ENCODE measurements at regions not wholly inside any gene's neighbourhood (a gene's known extent, or its start where the extent isn't known, plus 50 kb on each side); places are given as distances from the start of the nearest gene placed in this dataset.

DNA sequence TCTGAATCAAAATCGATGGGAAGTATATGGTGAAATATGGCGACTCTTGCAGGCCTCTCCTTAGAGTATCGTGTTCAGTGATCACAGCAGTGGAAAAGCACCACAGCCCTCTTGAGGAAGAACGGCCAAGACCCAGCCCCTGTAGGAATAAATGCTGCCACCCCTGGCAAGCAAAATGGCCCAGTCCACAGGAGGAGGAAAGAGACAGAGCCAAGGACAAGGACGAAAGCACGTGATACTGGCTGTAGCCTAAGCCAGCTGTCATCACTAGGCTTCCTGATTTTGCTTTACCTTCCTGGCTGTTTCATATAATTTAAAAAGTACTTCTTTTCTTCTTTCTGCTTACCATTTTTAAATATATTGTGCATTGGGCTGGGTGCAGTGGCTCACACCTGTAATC, 395.0 kb upstream of the SHH start:
- H3K4me3 Mint-ChIP-seq: no peak overlapping the region
- H3K9me3 Mint-ChIP-seq: no peaks in the 10 kb centered on the region
- H3K27me3 Mint-ChIP-seq (ENCODE audit: low read depth): no peaks in the 10 kb centered on the region
- TF ChIP-seq, protein P1, sequence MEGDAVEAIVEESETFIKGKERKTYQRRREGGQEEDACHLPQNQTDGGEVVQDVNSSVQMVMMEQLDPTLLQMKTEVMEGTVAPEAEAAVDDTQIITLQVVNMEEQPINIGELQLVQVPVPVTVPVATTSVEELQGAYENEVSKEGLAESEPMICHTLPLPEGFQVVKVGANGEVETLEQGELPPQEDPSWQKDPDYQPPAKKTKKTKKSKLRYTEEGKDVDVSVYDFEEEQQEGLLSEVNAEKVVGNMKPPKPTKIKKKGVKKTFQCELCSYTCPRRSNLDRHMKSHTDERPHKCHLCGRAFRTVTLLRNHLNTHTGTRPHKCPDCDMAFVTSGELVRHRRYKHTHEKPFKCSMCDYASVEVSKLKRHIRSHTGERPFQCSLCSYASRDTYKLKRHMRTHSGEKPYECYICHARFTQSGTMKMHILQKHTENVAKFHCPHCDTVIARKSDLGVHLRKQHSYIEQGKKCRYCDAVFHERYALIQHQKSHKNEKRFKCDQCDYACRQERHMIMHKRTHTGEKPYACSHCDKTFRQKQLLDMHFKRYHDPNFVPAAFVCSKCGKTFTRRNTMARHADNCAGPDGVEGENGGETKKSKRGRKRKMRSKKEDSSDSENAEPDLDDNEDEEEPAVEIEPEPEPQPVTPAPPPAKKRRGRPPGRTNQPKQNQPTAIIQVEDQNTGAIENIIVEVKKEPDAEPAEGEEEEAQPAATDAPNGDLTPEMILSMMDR (conservative IDR thresholded peaks at IDR 0.05): no peak
- H3K36me3 Mint-ChIP-seq (ENCODE audit: low read depth): no peaks in the 10 kb centered on the region
- H3K27ac Mint-ChIP-seq (ENCODE audit: unreplicated experiment): no peak overlapping the region
- no peak for DNase-seq (ENCODE audit: low read depth, low spot score)
- H3K4me1 Mint-ChIP-seq: no peaks in the 10 kb centered on the region

DNA sequence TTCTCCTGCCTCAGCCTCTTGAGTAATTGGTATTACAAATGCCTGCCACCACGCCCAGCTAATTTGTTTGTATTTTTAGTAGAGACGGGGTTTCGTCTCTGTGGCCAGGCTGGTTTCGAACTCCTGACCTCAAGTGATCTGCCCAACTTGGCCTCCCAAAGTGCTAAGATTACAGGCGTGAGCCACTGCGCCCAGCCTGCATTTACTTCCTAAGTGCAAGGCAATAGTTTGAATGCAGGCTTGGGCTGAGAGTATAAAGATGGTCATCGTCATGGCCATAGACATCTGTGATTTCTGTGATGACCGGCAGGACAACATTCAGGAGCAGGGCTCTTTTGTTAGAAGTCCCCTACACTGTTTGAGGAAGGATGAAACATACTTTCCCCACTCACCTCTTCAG, 393.9 kb upstream of the SHH start:
- Mint-ChIP-seq H3K4me1 (no peaks in the 10 kb centered on the region), H3K4me3 (no peak overlapping the region), H3K36me3 (ENCODE audit: low read depth) (no peaks in the 10 kb centered on the region), H3K27me3 (ENCODE audit: low read depth) (no peaks in the 10 kb centered on the region), H3K9me3 (no peaks in the 10 kb centered on the region), H3K27ac (ENCODE audit: unreplicated experiment) (no peak overlapping the region)
- TF ChIP-seq, protein P1 (conservative IDR thresholded peaks at IDR 0.05): no peak
- no peak for DNase-seq (ENCODE audit: low read depth, low spot score)

DNA sequence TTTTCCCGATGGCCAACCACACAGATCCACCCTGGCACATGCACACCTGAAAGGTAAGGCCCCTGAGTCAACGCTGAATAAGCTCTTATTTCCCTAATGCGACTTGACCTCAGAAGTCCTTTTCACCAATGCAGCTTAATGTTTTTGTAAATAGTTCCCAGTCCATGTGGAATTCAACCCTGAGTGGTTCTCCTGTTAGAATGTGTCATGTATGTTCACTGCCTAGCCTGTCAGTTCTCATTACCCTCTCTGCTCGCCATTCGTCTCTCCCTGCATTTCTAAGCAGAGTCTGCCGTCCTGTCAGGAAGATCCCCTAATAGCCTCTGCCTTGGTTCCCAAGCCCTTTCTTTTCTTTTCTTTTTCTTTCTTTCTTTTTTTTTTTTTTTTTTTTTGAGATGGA, 392.6 kb upstream of the SHH start:
- H3K4me1 Mint-ChIP-seq: no peaks in the 10 kb centered on the region
- no peak overlapping the region for H3K27ac Mint-ChIP-seq (ENCODE audit: unreplicated experiment)
- H3K9me3 Mint-ChIP-seq: no peaks in the 10 kb centered on the region
- no peaks in the 10 kb centered on the region for H3K27me3 Mint-ChIP-seq (ENCODE audit: low read depth)
- no peaks in the 10 kb centered on the region for H3K36me3 Mint-ChIP-seq (ENCODE audit: low read depth)
- no peak overlapping the region for H3K4me3 Mint-ChIP-seq
- DNase-seq (ENCODE audit: low read depth, low spot score): no peak
- TF ChIP-seq, protein P1 (conservative IDR thresholded peaks at IDR 0.05): no peak

DNA sequence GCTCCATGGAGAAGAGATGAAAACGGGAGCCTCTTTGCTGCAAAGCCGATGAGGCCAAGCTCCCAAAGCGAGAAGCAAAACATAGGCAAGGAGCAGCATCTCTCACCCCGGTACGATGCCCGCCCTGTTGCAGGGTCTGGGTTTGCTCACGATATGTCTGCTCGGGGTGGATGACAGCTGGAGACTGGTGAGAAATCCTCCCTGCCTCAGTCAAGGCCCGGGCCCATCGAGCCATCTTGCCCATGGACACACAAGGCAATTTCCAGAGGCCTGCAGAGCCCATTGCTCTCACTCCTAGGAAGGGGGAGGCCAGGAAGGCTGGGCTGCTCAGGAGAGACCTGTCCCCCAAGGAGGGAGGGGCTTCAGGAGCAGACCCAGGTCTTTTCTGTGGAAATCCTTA, 391.7 kb upstream of the SHH start:
- no peak for DNase-seq (ENCODE audit: low read depth, low spot score)
- Mint-ChIP-seq H3K27ac (ENCODE audit: unreplicated experiment) (no peak overlapping the region), H3K36me3 (ENCODE audit: low read depth) (no peaks in the 10 kb centered on the region), H3K27me3 (ENCODE audit: low read depth) (no peaks in the 10 kb centered on the region), H3K4me1 (no peaks in the 10 kb centered on the region), H3K9me3 (no peaks in the 10 kb centered on the region), H3K4me3 (no peak overlapping the region)
- TF ChIP-seq, protein P1 (conservative IDR thresholded peaks at IDR 0.05): no peak

DNA sequence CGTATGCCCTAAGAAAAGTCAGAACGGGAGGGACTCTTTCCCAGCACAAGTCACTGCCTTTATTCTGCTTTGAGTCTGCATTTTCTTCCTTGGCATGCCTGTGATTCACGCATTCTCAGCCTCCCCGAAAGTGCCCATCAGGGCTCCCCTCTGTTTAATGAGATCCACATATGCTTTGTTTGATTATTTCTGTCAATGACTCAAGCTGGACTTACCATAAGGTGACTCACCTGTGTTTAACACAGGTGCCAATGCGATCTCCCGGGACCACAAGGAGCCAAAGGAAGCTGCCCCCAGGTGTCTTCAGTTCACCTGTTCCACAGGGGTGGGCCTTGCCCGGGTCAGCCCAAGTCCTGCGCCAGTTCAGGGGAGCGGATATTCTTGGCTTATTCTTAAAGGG, 386.0 kb upstream of the SHH start:
- Mint-ChIP-seq H3K27ac (ENCODE audit: unreplicated experiment) (no peak overlapping the region), H3K4me1 (no peaks in the 10 kb centered on the region), H3K36me3 (ENCODE audit: low read depth) (no peaks in the 10 kb centered on the region), H3K4me3 (no peak overlapping the region), H3K9me3 (no peaks in the 10 kb centered on the region), H3K27me3 (ENCODE audit: low read depth) (no peaks in the 10 kb centered on the region)
- no peak for DNase-seq (ENCODE audit: low read depth, low spot score)
- TF ChIP-seq, protein P1 (conservative IDR thresholded peaks at IDR 0.05): no peak

DNA sequence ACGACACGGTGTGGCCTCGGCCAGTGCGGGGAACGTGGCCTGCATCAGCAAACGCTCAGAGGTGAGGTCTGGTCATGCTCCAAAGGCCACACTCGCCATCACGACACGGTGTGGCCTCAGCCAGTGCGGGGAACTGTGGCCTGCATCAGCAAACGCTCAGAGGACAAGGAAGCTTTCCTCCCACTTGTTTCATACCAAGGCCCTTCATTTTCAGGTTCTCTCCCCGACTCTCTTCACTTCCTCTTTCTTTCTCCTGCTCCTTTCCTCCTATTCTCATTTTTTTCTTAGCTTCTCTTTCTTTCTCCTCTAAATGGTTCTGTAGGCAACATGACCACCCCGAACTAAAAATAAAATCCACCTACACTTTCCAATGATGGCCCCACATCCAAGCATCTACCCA, 384.4 kb upstream of the SHH start:
- Mint-ChIP-seq H3K27me3 (ENCODE audit: low read depth) (no peaks in the 10 kb centered on the region), H3K27ac (ENCODE audit: unreplicated experiment) (no peak overlapping the region), H3K4me3 (no peak overlapping the region), H3K36me3 (ENCODE audit: low read depth) (no peaks in the 10 kb centered on the region), H3K4me1 (no peaks in the 10 kb centered on the region), H3K9me3 (no peaks in the 10 kb centered on the region)
- no peak for DNase-seq (ENCODE audit: low read depth, low spot score)
- TF ChIP-seq, protein P1 (conservative IDR thresholded peaks at IDR 0.05): no peak
